GM18520 (cell line): ENCODE measurements at regions not wholly inside any gene's neighbourhood (a gene's known extent, or its start where the extent isn't known, plus 50 kb on each side); places are given as distances from the start of the nearest gene placed in this dataset.
A peak's percentile ranks its signal among the peaks of the same experiment; 100 is the strongest.
"Not testable (repeated sequence)": the region's sequence is repeated elsewhere in the genome, so short reads cannot be mapped to it uniquely, and the experiment has no call there.

Source experiments
- ATAC-seq: cut with Tn5 transposase; IDR thresholded peaks from one replicate; pipeline ENCODE4 v1.9.1; 2021; ENCODE audit not compliant: unreplicated experiment

DNA sequence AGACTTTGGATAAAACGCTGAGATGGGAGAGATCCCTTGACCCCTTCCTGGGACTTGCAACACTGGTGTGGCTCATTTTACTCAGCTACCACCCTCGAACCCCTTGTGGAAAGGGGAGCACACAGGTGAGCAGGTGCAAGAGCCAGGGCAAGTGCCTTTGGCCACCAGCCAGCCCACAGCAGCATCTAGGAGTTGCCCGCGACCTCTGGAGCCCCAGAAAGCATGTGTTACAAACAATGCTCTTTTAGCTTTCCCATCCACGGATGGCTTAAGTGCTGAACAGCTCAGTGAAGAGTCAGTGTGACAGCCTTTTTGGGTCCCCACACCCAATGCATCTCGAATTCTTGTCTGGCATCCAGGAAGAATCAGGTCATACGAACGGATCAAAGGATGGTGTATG, 197.8 kb downstream of the MEMO1 start:
- no peak for ATAC-seq

DNA sequence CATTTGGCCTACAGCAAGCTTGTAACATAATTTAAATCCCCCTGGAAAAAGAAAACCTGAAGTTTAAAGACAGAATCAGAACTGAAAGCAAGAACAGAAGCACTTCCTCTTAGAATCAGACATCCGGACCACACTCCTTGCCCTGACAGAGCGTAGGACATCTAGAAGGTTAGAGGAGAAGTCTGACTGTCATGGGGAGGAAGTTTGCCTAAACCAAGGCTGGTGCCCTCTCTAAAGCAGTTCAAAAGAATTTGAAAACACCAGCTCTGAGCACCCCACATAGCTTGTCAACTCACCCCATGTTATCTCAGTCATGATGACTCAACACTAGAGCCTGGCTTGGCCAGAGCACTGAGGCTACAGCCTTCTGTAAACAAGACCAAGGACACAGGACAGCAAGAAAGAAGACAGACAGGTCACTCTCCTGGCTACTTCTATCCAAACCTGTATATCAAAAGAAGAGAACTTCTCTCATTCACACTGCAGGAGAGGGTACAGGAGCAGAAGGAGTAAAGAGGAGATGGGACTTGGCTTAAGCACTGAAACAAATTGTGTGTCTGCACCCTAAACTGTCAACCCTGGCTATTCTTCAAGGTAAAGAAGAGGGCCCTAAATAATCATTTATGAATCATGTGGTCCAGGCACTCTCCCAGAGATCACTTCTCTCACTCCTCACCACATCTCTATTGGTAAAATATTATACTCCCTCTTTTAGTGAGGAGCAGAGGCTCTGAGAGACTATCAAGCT, 198.6 kb downstream of the MEMO1 start:
- peak; percentile 95 for ATAC-seq

DNA sequence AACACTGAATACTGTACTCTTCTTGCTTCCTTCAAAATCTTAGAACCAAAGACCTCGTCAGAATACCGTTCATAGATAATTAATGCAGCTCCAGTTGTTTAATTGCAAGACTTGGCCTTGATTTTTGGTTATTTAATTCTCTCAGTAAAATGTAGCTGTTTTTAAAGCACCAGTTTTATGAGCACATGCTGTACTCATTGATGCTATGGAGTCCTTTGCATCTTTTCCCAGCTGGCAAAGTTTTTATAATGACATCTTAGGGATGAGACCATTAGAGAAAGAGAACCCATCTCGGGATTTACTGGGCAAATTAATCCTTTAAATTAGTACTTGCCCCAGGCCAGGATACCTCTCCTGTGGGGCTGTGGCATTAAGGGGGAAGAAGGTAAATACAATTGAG, 199.3 kb downstream of the MEMO1 start:
- no peak for ATAC-seq

DNA sequence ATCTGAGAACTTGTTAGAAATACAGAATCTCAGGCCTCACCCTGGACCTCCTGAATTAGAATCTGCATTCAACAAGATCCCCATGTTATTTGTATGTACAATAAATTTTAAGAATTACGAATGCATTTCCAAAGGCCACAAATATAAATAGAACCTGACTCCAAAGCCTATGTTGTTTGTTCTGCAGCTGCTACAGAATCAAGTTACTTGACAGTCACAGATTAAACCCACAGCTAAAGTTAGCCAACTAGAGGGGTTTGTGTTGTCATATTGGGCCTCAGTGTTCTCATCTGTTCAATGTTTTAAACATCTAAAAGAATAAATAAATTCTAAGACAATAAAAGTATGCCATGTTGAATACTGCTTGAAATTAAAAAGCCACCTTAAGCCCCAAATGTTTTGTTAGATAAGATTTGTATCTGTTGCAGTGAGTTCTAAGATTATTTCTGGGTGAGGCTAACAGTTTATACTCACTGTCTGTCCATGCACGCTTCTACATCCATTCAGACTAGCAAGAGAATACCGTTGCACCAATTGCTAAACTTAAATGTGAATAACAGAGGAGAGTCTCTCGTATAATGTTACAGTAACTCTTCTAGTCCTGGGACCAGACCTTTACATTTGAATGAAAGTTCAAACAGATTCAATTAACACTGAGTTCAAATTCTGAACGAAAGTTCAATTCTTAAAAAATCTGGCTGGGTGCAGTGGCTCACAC, 200.4 kb downstream of the MEMO1 start:
- no peak for ATAC-seq

DNA sequence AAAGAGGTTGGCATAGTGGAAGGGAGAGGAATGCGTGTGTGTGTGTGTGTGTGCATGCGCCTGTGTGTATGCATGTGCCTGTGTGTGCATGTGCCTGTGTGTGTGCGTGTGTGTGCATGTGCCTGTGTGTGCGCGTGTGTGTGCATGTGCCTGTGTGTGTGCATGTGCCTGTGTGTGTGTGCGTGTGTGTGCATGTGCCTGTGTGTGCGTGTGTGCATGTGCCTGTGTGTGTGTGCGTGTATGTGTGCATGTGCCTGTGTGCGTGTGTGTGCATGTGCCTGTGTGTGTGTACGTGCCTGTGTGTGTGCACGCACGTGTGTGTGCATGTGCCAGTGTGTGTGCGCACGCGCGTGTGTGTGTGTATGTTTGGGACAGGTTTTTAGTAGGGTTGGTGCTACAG, 205.1 kb downstream of the MEMO1 start:
- ATAC-seq: no peak

DNA sequence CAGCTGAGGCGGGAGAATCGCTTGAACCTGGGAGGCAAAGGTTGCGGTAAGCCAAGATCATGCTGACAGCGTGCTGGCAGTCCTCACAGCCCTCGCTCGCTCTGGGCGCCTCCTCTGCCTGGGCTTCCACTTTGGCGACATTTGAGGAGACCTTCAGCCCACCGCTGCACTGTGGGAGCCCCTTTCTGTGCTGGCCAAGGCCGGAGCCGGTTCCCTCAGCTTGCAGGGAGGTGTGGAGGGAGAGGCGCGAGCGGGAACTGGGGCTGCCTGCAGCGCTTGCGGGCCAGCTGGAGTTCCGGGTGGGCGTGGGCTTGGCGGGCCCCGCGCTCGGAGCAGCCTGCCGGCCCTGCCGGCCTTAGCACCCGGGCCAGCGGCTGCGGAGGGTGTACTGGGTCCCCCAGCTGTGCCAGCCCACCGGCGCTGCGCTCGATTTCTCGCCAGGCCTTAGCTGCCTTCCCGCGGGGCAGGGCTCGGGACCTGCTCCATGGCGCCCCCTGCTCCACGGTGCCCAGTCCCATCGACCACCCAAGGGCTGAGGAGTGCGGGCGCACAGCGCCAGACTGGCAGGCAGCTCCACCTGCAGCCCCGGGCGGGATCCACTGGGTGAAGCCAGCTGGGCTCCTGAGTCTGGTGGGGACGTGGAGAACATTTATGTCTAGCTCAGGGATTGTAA, 207.2 kb downstream of the MEMO1 start:
- not testable (repeated sequence) for ATAC-seq

DNA sequence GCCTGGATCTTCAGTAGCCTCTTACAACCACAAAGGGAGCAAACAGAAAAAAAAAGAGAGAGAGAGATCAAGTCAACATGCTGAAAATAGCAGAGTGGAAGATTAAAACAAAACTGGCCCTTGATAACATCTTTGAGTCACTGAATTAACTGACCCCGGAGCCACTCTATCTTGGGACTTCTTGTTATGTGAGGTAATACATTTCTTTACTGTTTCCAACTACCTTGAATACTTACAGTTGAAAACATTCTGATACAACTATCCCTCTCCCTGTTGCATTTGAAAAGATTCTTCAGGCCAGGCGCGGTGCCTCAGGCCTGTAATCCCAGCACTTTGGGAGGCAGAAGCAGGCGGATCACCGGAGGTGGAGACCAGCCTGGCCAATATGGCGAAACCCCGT, 208.1 kb downstream of the MEMO1 start:
- no peak for ATAC-seq

DNA sequence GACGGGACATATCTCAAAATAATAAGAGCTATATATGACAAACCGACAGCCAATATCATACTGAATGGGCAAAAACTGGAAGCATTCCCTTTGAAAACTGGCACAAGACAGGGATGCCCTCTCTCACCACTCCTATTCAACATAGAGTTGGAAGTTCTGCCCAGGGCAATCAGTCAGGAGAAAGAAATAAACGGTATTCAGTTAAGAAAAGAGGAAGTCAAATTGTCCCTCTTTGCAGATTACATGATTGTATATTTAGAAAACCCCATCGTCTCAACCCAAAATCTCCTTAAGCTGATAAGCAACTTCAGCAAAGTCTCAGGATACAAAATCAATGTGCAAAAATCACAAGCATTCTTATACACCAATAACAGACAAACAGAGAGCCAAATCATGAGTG, 211.5 kb downstream of the MEMO1 start:
- not testable (repeated sequence) for ATAC-seq

DNA sequence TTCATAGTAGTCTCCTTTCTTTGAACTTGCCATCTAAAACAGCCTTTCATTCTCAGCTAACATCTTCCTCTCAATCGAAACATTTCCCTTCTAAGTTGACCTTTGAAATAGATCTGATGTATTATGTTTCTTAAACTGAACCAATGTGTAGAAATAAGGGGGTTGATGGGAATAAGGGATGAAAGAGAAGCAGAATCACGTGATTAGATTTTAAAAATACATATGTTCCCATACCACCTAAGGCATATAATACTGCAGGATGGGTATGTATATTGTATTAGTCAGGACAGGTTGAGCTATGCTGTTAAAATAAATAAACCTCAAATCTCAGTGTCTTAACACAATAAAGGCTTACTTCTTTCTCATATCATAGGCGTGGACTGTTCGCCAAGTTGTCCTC, 207.5 kb upstream of the SRD5A2 start:
- no peak for ATAC-seq

DNA sequence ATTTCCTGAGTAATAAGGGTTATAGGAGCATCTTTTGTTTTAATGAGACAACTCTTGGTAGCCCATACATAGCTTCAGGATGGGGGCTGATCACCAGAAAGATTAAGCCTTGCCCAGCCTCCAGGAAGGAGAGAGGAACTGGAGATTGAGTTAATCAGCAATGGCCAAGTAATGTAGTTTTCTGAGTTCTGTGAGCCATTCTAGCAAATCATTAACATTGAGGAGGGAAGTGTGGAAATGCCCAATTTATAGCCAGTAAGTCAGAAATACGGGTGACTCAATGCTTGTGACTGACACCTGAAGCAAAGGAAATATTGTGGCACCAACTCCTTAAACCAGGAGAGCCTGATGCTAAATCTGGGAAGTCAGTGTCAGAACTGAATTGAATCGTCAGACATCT, 205.1 kb upstream of the SRD5A2 start:
- ATAC-seq: no peak

DNA sequence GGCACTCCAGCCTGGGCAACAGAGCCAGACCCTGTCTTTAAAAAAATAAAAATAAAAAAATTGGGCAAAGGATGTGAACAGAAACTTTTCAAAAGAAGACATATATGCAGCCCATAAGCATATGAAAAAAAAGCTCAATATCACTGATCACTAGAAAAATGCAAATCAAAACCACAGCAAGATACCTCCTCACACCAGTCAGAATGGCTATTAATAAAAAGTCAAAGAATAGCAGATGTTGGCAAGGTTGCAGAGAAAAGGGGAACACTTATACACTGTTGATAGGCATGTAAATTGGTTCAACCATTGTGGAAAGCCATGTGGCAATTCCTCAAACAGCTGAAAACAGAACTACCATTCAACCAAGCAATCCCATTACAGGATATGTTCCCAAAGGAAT, 204.1 kb upstream of the SRD5A2 start:
- ATAC-seq: no peak

DNA sequence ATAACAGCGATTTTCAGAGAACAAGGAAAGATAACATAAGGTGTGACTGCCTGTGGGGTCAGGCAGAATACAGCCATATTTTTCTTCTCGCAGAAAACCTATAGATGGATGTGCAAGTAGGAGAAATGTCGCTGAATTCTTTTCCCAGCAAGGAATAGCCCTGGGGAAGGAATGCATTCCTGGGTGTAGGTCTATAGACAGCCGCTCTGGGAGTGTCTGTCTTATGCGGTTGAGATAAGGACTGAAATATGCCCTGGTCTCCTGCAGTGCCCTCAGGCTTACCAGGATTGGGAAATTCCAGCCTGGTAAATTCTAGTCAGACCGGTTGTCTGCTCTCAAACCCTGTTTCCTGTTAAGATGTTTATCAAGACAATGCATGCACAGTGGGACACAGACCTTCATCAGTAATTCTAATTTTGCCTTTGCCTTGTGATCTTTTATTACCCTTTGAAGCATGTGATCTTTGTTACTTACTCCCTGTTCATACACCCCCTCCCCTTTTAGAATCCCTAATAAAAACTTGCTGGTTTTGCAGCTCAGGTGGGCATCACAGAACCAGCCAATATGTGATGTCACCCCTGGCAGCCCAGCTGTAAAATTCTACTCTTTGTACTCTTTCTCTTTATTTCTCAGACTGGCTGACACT, 202.8 kb upstream of the SRD5A2 start:
- ATAC-seq: not testable (repeated sequence)

DNA sequence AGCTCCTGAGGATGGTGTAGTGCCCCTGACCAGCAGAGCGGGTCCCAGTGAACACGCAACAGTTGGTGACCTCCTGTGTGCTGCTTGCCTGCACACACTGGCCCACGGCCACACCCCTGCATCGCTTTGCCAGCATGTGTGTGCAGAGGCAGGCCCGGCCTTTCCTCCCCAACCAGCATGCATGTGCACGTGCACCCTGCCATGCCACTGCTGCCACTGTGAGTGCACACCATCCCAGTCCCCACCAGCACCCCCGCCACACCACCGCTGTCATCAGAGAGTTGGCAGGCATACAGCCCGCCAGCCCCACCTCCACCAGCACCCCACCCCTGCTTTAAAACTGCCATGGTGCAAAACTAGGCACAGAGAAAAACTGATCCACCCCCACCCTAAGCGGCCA, 197.4 kb upstream of the SRD5A2 start:
- no peak for ATAC-seq

DNA sequence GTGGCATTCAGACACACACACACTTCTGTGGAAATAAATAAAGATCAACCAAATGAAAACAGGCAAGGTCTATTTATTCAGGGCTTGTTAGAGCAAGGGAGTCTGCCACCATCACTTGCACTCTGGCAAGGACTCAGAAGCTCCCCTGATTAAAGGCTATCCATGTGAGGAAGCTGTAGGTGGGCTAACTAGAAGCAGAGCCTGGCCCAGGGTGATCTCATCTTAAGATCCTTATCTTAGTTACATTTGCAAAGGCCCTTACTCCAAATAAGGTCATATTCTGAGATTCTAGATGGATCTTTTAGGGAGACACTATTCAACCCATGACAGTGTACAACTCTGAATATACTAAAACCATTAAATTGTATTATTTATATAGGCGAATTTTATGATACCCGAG, 190.0 kb upstream of the SRD5A2 start:
- ATAC-seq: no peak

DNA sequence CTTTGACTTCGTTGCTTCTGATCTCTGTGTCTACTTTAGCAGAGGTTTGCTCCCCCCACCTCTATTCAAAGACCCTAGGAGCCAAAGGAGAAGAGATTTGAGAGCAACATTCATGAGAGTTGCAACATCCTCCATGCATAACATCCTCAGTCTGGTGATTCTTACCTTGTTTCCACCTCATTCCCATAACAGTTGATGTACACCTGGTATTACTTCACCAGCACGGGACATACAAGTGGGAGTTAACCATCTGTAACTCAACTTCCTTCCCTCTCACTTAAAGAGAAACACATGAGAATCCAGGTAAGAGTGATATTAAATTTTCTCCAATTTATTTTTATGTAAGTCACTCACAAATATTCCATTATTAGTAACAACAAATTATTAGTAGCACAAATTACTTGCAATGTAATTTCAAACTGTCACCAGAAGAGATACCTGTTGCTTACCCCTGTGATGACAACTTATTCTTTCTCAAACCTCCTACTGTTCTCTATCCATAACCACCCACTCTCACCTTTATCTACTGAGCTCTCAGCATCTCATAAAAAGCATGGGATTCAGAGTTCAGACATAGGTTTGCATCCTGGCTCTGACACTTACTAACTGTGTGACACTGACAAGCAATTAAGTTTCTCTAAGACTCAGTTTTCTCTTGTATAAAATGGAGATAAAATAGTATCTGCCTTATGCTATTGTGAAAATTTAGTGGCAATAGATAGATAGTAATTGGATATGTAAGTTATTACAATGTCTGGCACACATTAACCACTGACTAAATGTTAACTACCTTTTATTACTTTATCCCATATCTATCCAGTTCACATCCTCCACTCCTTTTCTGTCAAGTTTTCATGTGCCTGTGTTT, 184.6 kb upstream of the SRD5A2 start:
- no peak for ATAC-seq

DNA sequence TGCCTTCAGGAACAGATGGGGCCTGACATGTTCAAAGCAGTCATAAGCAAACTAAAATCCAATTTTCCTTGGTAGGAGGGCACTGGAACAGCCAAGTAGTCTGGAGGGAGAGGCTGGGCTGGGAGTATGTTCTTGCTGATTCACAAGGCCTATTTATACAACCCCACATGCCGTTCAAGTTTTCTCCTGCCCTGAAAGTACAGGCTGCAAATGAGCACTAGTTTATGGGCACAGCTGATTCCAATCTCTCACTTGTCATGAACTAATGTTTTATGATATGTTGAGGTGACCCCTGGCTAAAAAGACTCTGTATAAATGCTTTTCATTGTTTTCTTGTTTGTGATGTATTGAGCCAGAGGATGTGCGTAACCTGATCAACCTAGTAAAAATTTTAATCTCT, 183.4 kb upstream of the SRD5A2 start:
- no peak for ATAC-seq

DNA sequence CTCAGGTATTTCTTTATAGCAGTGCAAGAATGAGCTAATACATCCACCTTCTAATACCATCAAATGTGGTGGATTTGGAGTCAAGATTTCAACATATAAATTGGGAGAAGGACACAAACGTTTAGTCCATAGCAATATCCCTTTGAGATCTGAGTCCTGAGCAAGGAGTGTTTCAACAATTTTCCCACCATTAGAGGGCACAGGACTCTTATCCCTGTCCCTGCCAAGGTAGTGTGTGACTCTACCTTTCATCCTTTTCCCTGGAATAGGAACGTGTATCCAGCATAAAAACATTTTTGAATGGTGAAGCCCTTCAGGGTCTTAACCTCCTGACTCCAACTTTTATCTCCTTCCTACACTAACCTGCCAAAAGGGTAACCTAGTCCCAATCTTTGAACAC, 181.3 kb upstream of the SRD5A2 start:
- no peak for ATAC-seq

DNA sequence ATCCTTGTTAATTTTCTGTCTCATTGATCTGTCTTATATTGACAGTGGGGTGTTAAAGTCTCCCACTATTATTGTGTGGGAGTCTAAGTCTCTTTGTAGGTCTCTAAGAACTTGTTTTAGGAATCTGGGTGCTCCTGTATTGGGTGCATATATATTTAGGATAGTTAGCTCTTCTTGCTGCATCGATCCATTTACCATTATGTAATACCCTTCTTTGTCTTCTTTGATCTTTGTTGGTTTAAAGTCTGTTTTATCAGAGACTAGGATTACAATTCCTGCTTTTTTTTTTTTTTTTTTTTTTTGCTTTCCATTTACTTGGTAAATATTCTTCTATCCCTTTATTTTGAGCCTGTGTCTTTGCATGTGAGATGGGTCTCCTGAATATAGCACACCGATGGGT, 176.6 kb upstream of the SRD5A2 start:
- not testable (repeated sequence) for ATAC-seq

DNA sequence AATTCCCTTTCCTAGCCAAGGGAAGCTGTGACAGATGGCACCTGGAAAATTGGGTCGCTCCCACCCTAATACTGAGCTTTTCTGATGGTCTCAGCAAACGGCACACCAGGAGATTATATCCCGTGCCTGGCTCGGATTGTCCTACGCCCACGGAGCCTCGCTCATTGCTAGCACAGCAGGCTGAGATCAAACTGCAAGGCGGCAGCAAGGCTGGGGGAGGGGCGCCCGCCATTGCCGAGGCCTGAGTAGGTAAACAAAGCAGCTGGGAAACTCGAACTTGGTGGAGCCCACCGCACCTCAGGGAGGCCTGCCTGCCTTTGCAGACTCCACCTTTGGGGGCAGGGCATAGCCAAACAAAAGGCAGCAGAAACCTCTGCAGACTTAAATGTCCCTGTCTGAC, 168.0 kb upstream of the SRD5A2 start:
- ATAC-seq: not testable (repeated sequence)

DNA sequence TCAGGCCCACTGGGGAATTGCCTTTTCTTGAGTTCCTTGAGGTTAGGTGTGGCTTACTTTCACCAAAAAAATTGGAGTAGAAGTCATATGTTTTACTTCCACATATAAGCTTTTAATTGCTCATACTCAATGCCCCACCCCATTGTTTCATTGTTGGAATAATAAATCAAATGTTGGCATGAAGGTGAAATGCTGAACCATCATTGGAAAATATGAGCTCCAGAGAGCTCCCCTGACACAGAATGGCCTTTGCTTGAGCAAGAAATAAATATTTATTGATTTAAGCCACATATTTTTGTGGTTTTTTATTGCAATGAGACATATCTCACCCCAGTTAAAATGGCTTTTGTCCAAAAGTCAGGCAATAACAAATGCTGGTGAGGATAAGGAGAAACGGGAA, 167.3 kb upstream of the SRD5A2 start:
- ATAC-seq: no peak

DNA sequence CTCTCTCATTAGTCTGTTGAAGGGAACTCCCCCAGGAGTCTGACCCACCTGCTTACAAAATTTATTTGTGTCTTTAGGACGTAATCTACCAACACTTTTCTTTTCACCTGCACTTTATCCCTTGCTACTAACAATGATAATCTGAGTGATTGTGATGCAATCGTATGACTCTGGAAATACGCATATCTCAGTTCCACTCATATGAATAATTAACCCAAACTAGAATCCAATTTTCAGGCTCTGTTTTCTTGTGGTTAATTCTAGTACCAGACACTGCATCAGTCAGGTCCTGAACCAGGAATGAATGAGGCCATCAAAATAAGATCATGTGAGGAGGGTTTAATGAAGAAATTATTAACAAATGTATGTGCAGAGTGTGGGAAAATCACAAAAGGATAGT, 158.4 kb upstream of the SRD5A2 start:
- ATAC-seq: no peak
